HG03060 (cell line): ENCODE measurements at regions not wholly inside any gene's neighbourhood (a gene's known extent, or its start where the extent isn't known, plus 50 kb on each side); places are given as distances from the start of the nearest gene placed in this dataset.
A peak's percentile ranks its signal among the peaks of the same experiment; 100 is the strongest.

ENCODE experiments used
- ATAC-seq: cut with Tn5 transposase; IDR thresholded peaks from one replicate; pipeline ENCODE4 v1.9.1; 2021; ENCODE audit warnings: low read depth, moderate number of reproducible peaks; ENCODE audit not compliant: unreplicated experiment

DNA sequence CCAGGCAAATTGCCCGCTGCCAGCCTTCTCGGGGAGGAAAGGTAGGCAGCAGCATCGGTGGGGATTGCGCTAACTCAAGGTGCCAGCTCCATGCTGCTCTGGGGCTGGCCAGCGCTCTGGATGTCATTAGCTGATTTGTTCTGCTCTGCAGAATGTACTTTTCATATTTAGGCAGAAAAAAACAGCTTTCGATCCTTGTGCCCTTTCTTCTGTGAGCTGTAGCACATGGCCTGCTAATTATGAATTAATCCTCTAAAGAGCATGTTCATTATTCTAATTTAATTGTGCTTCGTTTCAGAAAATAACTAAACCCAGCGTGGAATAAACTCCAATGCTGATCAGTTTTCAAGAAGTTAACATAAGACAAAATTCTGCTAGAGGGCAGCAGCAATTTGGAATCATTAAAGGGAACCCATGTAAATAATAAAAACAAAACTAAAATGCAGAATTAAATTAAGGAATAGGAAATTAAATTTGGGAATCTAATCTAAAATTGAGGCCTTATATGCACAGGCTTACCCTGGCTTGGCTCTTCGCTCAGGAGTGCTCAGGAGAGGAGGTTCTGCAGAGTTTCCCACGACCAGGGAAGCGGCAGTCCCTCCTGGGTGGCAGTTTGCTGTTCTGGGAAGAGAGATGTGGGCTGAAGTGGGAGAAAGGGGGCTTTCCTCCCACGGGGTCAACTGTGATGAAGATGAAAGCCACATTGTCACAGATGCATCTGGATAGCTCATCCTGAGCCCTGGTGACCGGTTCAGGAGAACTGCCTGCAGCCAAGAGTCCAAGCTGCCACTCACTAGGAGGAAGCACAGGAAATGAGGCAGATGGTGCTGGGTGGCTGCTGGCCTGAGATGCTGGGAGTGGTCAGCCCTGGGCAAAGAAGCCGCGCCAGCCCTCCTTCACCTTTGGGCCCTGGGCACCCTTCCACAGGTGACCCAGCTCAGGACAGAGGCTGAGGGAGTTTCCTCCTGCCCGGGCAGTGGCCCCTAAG, 93.2 kb upstream of the PKDCC start:
- ATAC-seq: no peak

DNA sequence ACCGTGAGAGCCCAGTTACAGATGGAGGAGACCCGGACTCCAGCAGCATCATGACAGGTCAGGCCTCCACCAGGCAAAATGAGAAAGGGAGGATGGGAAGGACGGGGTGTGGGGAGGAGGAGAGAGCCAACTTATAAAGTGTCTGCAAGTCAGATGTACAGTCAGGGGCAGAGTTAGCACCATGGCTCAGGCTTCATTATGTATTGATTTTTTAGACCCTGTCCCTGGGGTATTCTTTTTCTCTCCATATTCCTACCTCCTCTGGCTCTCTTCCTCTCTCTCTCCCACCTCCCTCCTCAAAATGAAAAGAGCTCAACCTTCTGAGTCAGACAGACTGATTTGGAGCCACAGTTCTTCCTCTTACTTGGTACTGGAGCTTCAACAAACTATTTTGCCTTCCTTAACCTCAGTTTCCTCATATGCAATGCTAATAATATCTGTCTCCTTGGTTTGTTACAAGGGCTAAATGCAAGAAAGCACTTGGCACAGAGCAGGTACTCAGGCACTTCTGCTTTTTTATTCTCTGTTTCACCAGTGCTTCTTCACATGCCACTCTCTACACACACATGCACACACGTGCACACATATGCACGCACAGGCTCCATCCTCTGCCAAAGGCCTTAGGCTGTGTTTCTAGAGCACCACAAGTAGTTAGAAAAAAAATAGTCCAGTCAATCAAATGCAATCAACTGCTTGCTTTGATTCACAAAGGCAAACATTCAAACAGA, 92.3 kb upstream of the PKDCC start:
- peak; percentile 54 for ATAC-seq

DNA sequence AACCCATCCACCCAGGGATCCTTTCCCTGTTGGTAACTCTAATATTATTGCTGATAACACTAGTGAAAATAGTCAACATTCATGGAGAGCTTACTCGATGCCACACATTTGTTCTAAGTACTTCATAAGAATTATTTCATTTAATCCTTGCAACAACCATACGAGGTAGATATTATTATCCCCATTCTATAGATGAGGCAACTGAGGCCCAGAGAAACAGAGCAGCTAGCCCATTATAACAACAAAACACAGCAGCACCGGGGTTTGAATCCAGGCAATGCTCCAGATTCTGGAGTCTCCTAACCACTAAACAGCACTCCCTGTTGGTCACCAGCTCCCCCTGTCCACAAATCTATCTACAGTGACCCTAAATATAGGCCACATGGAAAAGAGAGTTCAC, 90.4 kb upstream of the PKDCC start:
- no peak for ATAC-seq

DNA sequence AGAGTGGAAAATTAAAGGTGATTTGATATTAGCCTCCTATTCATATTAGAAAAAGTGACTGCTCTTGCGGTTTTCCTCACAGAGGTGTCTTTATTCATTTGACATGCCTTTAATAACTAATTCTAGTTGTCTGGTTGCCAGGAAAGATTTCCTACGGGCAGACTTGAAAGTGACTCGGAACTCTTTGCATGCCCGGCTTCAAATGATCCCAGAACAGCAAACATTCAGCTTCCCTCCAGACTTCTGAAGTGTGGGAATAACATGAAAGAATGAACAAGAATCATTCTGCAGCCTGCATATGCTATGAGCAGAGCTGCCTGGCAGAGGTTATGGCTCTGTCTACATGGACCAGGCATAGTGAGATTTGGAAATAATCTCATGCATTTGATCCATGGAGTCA, 89.6 kb upstream of the PKDCC start:
- no peak for ATAC-seq

DNA sequence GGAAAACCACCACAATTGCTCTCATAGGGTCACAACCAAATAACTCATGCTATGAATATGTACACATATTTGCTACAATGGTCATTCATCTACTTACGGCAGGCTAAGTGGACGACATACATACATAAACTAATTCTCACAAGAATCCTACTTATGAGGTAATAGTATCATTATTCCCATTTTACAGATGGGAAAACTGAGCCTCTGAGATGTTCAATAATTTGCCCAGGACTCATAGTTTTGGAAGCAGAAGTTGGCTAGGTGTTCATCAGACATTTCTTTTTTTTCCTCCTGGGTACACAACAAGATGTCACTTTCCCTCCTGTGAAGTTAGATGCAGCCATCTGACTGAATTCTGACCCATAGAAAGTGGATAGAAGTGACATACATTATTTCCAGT, 89.0 kb upstream of the PKDCC start:
- no peak for ATAC-seq

DNA sequence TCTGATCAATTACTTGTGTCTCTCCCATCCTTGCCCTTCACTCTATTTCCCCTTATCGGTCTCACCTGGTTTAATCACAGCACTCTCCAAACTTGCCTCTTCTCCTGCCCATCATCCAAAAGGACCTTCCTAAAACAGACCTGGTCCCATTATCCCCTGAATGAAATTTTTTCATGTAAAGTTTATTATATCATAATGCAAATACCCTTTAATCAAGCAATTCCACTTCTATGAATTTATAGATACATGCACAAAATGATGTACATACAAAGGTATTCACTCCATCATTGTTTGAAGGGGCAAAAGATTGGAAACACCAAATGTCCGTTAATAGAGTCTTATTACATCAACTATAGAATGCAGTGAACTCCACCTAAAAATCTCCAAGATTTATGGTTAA, 88.1 kb upstream of the PKDCC start:
- no peak for ATAC-seq

DNA sequence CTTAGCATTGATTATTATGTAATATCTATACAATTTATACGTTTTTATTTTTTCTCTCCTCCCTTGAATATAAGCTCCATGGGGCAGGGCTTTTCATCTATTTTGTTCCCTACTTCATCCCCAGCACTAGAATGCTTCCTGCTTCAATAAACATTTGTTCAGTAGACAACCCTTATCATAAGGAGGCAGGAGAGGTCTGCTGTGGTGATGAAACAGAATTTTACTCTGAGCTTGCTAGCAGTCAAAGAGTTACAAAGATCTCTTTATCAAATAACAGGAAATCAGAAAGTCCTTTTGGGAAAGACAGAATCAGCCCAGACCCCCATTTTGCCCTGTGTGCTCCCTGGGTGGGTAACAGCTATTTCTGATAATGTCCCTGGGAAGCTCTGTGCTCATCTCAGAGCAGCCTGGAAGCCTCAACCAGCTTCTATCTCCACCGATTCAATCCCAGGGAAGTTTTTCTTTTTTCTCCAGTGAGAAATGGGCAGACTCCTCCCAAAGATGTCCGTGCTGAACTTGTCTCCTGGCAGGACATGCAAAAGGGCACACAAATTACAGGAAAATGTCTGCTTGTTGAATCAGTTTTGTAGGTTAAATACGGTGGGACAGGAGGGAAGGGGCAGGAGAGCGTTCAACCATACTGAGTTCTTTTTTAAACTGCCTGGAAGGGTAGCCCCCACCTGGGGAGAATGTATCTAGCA, 84.7 kb upstream of the PKDCC start:
- ATAC-seq: no peak

DNA sequence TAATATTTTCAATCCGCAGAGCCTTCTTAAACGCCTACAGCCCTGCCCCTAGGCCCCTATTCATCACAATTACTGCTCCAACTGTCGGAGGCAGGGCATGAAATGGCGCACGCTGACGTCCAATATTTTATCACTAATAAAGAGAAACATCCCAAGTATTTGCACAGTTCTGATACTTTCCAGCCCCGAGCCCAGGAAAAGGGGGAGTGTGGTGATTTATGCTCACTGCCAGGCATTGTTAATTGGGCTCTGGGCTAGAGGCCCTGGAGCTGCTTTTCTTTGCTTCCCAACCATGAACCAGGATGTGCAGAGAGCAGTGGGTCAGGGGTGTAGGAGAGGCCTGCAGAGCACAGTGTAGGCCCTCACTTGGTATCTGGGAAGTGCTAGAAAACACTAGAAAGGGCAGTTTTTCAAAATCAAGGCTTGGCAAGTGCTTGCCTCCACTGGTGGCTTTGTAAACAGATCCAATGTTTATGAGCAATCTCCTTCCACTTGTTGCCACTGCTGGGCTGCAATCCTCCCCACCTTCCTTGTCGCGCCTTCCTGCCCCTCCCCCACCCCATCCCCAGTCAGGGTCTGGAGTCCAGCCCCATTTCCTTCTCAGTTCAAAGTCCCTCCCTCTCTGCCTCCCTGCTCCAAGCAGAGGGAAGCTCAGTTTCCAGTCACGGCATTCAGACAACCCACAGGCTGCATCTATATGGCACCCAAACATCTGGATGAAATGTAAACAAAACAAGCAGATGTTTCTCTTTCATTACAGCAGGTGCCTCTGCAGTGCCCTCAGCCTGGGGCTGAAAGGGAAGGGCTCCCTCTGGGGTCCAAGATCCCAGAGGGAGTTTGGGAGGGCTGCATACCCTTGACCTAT, 83.9 kb upstream of the PKDCC start:
- ATAC-seq: no peak

DNA sequence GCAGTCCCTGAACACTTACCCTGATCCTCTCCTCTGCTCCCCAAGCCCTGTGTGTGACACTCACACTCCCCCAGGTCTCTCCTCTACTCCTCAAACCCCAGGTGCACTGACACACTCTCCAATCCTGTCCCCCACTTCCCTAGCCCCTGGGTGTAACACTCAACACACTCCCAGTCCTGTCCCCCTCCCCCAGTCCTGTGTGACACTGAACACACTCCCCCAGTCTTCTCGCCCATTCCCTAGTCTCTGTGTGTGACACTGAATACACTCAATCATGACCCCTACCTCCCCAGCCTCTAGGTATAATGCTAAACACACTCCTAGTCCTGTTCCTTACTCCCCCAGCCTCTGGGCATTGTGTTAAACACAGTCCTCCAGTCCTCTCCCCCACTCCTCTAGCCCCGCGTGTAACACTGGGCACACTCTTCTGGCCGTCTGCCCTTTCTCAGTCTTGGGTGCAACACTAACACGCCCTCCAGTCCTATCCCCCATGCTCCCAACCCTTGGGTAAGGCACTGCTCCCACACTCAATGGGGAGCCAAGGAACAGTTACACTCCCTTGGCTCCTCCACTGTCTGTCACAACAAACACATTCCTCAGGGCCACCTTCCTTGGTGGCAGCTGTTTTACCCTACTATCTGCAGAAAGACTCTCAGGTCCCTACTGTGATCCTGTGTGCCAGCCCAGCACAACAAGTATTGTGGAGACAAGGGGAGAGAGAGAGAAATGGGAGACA, 82.5 kb upstream of the PKDCC start:
- no peak for ATAC-seq

DNA sequence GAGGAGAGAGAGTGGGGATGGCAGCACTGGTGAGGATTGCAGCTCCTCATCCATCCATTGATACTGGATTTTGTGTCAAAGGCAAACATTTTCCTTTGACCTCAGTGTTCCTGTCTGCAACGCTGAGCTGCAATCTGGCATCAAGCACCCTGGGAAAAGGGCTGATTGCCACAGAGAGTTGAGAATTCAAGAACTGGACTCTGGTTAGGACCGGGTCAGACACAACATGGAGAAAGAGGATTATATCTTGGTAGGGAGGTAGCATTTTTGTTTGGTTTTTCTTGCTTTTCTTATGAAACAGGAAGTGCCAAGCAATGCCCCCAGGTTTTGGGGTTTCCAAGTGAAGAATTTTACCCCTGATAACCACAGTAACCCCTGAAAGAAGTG, 81.9 kb upstream of the PKDCC start:
- ATAC-seq: no peak

DNA sequence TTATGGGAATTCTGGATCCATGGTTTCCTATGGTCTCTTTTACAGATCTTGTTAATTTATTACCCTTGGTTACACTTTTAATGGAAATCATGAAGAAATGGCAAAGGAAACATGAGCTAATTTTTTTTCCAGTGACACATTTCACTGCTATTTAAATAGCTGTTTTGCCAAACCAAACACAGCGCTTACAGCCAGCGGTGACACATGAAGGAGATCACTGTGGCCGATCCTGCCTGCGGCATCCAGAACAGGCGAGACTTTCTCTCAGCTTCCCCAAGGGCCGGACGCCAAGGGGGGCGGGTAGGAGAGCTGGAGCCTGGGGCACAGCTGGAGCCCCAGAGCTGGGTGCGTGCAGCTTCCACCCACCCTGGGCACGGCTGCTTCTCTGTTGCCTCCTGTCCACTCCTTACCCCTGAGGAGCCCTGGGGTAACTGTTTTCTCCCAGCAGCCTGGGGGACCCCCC, 81.4 kb upstream of the PKDCC start:
- ATAC-seq: no peak

DNA sequence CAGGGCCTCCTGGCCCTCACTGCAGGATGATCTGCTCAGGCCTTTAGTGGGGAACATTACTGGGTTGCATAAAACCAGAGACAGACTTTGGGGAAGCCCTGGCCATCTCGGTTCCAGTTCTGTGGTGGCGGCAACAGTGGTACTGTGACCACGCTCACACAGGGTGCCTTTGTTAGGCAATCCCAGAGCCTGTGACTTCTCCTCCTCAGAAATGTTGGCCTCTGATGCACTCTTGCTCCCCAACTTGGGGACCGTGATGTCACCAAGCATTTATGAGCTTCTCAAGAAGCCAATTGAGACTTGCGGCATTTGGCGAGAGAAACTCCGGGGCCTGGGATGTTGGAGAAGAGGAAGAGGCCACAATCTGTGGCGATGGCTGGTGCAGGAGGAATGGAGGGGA, 80.9 kb upstream of the PKDCC start:
- no peak for ATAC-seq

DNA sequence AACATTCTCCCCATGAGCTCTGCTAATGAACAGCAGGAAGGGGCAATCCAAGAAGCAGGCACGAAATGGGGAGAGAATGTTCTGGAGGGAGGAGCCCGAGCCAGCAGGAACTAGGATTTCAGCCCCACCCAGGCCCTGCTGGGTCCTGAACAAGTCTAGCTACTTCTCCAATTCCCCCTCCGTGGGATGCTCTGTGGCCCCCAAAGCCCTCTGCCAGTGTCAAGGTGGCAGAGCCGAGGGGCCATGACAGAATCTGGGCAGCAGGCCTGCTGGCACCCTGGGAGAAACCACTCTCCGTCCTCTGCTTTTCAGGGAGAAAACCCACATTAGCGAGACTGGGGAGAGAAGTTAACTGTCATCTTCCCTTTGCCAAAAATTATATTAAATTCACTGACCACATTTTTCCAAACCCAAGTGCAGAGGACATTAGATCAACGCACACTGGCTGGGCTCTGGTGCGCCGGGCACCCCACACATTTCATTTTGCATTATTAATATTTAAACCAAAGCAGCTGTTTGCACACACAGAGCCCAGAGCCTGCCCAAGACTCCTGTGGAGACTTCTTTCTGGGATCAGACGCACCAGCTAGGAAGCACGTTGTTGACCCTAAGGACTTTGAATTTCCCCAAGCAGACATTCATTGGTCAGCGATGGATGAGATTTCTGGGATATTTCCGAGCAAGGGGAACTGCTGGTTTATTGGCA, 80.2 kb upstream of the PKDCC start:
- ATAC-seq: no peak

DNA sequence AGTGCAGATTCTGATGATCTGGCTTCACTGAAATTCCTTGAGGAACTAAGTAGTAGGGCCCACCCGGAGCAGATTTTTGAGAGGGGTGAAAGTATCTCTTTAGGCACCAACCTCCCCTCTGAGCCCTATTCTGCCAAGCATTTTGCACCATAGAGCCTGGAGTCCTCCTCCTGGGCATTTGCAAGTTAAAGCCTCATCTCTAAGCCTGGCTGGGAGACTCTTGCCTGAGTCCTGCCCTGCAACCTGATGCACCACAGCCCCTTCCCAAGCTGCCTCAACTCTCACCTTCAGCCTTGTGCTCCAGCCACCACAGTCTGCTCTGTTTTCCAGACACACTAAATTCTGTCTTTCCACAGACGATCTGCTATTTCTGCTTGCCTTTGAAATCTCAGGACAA, 79.6 kb upstream of the PKDCC start:
- ATAC-seq: no peak

DNA sequence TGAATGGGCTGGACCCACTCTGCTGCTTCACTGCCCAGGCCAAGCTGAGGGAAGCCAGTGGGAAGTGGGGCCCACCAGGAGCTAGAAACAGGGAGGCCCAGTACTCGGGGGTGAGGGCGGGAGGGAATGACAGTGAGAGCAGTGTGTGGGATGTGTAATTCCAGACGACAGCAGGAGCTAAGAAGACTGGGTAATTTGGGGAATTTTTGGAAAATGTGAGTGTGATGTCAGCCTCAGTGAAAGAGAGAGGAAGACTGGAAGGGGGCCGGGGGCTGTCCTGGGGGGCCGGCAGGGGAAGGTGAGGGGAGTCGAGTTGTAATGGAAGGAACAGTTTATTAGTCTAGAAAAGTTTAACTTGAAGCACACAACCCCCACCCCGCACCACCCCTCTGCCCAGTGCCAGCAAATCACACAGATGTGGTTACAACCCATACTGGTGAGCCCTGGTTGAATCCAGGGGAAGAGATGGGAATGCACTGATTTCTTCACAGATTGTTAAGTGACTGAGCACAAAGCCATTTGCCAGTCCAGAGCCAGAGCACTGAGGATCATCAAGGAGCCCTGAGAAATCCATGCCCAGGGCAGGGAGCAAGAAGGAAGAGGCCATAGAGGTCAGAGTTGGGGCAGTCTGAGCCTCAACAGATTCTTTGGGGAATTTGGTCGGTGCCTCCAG, 76.7 kb upstream of the PKDCC start:
- ATAC-seq: no peak

DNA sequence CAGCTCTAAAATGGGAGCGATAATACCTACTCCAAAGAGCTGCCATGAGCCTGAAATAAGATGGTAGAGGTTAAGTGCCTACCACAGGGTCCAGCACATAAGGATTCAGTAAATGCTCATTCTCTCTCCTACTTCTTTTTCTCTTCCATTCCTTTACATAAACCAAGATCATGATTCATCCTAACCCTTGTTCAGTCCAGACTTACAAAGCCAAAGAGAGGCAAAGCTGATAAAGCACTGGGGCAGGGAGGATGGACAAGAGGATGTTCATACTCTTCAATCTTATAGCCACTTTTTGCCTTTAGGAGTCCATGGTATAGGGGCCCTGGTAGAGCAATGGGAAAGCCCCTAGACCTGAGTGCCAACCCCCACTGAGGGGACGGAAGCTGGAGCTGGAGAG, 75.6 kb upstream of the PKDCC start:
- ATAC-seq: no peak

DNA sequence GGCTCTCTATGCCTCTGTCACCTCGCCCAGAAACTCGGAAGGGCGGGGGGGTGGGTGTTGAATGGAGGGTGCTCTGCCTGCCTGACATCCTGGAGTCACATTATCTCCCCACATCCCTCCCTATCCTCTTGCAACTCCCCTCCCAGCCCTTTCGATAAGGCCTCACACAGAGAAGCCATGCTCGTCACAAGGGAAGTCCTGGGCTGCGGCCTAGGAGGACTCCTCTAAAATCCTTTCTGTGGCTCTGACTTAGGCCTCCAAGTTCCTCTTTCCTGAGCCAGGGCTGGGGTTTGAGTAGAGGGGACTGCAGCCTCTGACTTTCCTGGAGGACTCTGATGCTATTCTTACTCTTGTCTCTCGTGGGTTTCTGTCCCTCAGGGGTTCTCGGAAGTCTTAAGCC, 75.0 kb upstream of the PKDCC start:
- ATAC-seq: no peak

DNA sequence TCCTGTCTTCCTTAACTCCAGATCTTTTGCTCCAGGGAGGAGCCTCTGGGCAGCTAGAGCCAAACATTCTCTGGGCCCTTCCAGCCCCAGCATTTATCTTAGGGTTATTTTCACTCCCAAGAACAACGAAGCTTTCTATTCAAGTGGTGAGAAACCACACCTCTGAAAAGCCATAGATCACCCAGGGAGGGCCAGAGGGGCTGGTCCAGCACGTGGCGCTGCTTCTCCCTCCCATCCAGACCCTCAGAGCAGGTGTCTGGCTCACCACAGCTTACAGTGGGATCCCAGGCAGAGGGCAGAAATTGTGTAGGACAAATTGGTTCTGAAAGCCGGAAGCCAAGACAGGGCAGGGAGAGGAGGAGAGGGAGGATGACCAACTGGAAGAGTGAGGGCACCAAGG, 74.0 kb upstream of the PKDCC start:
- ATAC-seq: no peak
